GM12873 (cell line): ENCODE measurements at regions not wholly inside any gene's neighbourhood (a gene's known extent, or its start where the extent isn't known, plus 50 kb on each side); places are given as distances from the start of the nearest gene placed in this dataset.

Source experiments
- TF ChIP-seq, protein P1 (sequence below): IDR thresholded peaks from 2 replicates; pipeline ENCODE4 v1.5.1; 2012; ENCODE audit warnings: low read depth, mild to moderate bottlenecking, moderate library complexity, low read length, control low read depth; ENCODE audit not compliant: insufficient read depth; ENCODE audit errors: missing control alignments

- TF ChIP-seq, protein P1, sequence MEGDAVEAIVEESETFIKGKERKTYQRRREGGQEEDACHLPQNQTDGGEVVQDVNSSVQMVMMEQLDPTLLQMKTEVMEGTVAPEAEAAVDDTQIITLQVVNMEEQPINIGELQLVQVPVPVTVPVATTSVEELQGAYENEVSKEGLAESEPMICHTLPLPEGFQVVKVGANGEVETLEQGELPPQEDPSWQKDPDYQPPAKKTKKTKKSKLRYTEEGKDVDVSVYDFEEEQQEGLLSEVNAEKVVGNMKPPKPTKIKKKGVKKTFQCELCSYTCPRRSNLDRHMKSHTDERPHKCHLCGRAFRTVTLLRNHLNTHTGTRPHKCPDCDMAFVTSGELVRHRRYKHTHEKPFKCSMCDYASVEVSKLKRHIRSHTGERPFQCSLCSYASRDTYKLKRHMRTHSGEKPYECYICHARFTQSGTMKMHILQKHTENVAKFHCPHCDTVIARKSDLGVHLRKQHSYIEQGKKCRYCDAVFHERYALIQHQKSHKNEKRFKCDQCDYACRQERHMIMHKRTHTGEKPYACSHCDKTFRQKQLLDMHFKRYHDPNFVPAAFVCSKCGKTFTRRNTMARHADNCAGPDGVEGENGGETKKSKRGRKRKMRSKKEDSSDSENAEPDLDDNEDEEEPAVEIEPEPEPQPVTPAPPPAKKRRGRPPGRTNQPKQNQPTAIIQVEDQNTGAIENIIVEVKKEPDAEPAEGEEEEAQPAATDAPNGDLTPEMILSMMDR: no peak
Measured at GRCh38 chr22:27327981-27328721, 473.4 kb downstream of the MN1 start.

DNA sequence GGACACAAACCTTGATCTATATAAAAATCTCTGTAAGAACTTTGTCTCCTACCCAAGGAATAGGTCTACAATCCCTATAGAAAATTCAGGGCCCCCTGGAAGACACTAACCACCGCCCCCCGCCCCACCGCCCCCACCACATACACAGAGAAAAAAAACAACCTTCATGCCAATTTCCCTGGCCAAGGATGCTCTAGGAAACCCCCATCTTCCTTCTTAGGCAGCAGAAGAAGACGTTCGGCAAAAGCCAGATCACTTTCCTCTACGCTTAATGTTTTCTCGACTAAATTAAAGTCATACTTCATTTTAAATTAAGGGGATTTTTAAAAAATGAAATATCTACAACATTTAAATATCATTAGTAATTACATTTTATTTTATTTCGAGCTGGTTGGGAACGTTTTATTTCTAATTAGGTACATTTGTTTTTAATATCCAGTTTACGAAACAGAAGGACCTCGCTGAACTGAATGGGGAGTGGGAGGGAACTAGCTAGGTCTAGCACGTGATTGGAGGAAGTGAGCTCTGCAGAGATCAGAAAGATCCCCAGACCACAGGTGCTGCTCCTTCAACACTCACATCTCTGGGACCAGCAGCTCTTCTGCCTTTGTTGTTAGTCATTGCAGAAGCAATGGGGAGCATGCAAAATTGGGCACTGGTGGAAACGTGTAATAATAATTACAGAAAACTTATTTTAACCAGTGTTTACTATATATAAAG lies 472.3 kb downstream of the MN1 start:
- TF ChIP-seq, protein P1: no peak

DNA sequence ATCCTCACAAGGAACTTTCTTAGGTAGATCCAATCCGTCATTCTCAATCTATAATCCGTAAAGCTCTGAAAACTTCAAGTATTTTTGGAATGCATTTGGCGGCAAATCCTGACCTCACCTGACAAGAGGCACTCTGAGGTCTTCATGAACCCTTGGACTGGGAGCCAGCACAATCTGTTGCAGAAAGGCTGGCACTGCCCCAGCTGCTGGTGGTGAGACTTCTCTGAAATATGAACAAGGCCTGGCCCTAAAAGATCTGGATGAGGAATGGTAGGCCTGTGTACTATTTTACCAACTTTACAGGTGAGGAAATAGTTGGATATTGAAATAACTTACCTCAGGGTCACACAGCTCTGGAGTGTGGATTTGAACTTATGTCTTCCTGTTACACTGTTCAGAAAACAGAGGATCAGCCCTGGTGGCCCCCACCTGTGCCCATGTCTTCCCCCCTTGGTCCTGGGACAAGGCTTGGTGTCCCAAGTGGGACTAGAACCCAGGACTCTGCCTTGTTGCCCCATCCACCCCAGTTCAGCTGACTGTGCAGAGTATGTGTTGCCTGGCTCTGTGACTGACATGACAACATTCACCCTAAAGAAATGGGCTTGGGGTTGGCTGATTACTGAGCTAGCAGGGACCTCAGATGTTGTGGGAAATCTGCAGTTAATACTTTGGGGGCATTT lies 471.4 kb downstream of the MN1 start:
- TF ChIP-seq, protein P1: no peak

DNA sequence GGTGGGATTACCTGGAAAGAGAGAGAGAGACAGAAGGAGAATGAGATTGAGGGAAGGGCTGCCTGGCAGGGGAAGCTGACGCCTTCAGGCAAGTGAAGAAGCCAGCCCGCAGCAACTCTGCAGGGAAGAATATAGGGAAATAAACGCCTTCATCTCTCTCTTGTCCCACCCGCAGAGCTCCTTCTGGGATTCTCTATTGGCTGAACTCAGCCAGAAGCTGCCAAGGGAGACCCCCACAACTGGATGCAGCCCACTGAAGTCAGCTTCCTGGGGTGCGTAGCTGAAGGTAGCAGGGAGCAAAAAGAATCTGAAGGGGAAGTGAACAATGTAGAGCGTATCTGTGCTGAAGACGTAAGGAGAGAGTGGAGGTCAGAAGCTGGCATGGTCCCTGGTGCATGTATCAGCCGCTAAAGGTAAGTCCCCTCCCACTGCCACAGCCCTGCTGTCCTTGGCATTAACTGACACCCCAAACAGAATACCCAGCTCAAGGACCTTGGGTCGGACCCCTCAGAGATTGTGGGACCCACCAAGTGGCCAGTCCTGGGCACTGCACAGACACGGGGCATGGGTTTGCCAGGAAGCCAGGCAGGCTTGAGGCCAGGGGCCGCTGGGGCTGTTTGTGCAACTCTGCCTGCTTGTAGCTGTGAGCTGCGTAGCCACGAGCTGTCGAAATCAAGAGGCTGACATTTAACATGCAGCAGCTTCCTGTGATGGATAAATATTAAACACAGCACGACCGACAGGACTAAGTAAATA lies 469.9 kb downstream of the MN1 start:
- TF ChIP-seq, protein P1: peak; percentile 29

- TF ChIP-seq, protein P1: no peak
Measured at GRCh38 chr22:27335102-27335660, 466.4 kb downstream of the MN1 start.

GRCh38 chr22:27336151-27337090 lies 465.1 kb downstream of the MN1 start:
- TF ChIP-seq, protein P1: no peak
